A549 (cell line): ENCODE measurements at regions not wholly inside any gene's neighbourhood (a gene's known extent, or its start where the extent isn't known, plus 50 kb on each side); places are given as distances from the start of the nearest gene placed in this dataset.

Experiments used
- ATAC-seq, 2 experiments: fragments of 200-7000 bp in 1 of 2; fragments of >200 bp in 1 of 2; cut with Nextera tagmentation in 1 of 2; cut with Tn5 transposase in 1 of 2; 3 replicates each; pipeline versions ENCODE4 v1.8.0 to v1.9.1; 2018 to 2020; ENCODE audit warnings: mild to moderate bottlenecking in 1 of 2, moderate library complexity in 1 of 2
- CTCF ChIA-PET: fragments of 300-600 bp; sonication (Branson Sonifier 250); formaldehyde crosslinking; extraction: SDS; loops from one replicate; lab custom pipeline; 2021; ENCODE audit warnings: antibody characterized with exemption, inconsistent platforms; lab: Yijun Ruan, JAX
- POLR2A ChIA-PET: fragments of 350-600 bp; formaldehyde crosslinking; extraction: SDS; loops from one replicate; lab custom pipeline; 2021; ENCODE audit warnings: antibody characterized with exemption, inconsistent platforms; lab: Yijun Ruan, JAX
- DNase-seq, 2 experiments: peaks; one replicate each; pipeline versions ENCODE4 v3.0.0 to v3.0.0-alpha.2; 2011 to 2016; ENCODE audit warnings: low read depth in 1 of 2, low spot score in 1 of 2
- FAIRE-seq: peaks from 2 replicates; lab custom pipeline; 2011; peaks lifted over from hg19 to GRCh38; lab: Jason Lieb, UNC
- H3K27ac ChIP-seq, 2 experiments: fragments of >200 bp; sonication (Bioruptor Twin); formaldehyde crosslinking; 3 replicates each; pipeline ENCODE4 v1.5.1; 2016 to 2017
- H3K4me1 ChIP-seq: fragments of >200 bp; sonication (Bioruptor Twin); formaldehyde crosslinking; 3 replicates; pipeline ENCODE4 v1.6.1; 2016
- H3K4me2 ChIP-seq: fragments of >200 bp; sonication (Bioruptor Twin); formaldehyde crosslinking; 3 replicates; pipeline ENCODE4 v1.6.1; 2016
- H3K4me3 ChIP-seq: fragments of >200 bp; sonication (Bioruptor Twin); formaldehyde crosslinking; 3 replicates; pipeline ENCODE4 v1.5.1; 2016
- H3K9me3 ChIP-seq: fragments of >200 bp; sonication (Bioruptor Twin); formaldehyde crosslinking; 3 replicates; pipeline ENCODE4 v1.6.1; 2016
- CBX8 ChIP-seq: fragments of 200-600 bp; sonication (generic); IDR thresholded peaks from 2 replicates; pipeline ENCODE4 v1.6.1; 2016
- CHD2 ChIP-seq: fragments of 150-350 bp; IDR thresholded peaks from 2 replicates; pipeline ENCODE4 v1.6.1; 2014; ENCODE audit warnings: low read length; ENCODE audit not compliant: partially characterized antibody
- CHD4 ChIP-seq: fragments of 200-600 bp; sonication (generic); IDR thresholded peaks from 2 replicates; pipeline ENCODE4 v1.6.1; 2016; ENCODE audit warnings: antibody characterized with exemption, mild to moderate bottlenecking, borderline replicate concordance
- EHF ChIP-seq: fragments of 250-450 bp; sonication (Bioruptor Pico); IDR thresholded peaks from 2 replicates; pipeline ENCODE4 v1.5.0; 2020; ENCODE audit warnings: mild to moderate bottlenecking
- EP300 ChIP-seq, 2 experiments: fragments of >200 bp; sonication (Bioruptor Twin); formaldehyde crosslinking; IDR thresholded peaks; 2 replicates in 1 of 2; 3 replicates in 1 of 2; pipeline ENCODE4 v1.6.1; 2016 to 2017
- ESRRA ChIP-seq: fragments of 150-350 bp; IDR thresholded peaks from 2 replicates; pipeline ENCODE4 v1.6.1; 2014; ENCODE audit warnings: mild to moderate bottlenecking, low read length, borderline replicate concordance
- FOXS1 ChIP-seq: fragments of 250-450 bp; sonication (Bioruptor Pico); IDR thresholded peaks from 2 replicates; pipeline ENCODE4 v1.5.0; 2020; ENCODE audit warnings: mild to moderate bottlenecking, moderate library complexity
- HDAC2 ChIP-seq: fragments of 200-600 bp; sonication (generic); IDR thresholded peaks from 2 replicates; pipeline ENCODE4 v1.6.1; 2016
- HEYL ChIP-seq: fragments of 250-450 bp; sonication (Bioruptor Pico); IDR thresholded peaks from 2 replicates; pipeline ENCODE4 v1.8.0; 2021; ENCODE audit warnings: mild to moderate bottlenecking, moderate library complexity
- HOXB5 ChIP-seq: fragments of 250-450 bp; sonication (Bioruptor Pico); IDR thresholded peaks from 2 replicates; pipeline ENCODE4 v1.5.0; 2020; ENCODE audit warnings: mild to moderate bottlenecking, moderate library complexity
- JUNB ChIP-seq: fragments of >200 bp; sonication (Bioruptor Twin); formaldehyde crosslinking; IDR thresholded peaks from 2 replicates; pipeline ENCODE4 v1.6.1; 2016
- MYC ChIP-seq: IDR thresholded peaks from 2 replicates; pipeline ENCODE4 v1.6.1; 2012; ENCODE audit warnings: mild to moderate bottlenecking, inconsistent platforms, low read length, improper control_type of control experiment, borderline replicate concordance
- NFE2L2 ChIP-seq: fragments of 150-350 bp; conservative IDR thresholded peaks from 2 replicates; pipeline ENCODE4 v1.6.1; 2014; ENCODE audit warnings: low read length
- NPAS2 ChIP-seq: fragments of 250-450 bp; sonication (Bioruptor Pico); IDR thresholded peaks from 2 replicates; pipeline ENCODE4 v1.8.0; 2022; ENCODE audit warnings: mild to moderate bottlenecking, moderate library complexity, borderline replicate concordance
- NR3C1 ChIP-seq: fragments of >200 bp; sonication (Bioruptor Twin); formaldehyde crosslinking; IDR thresholded peaks from 3 replicates; pipeline ENCODE4 v1.6.1; 2017
- RAD21 ChIP-seq, 2 experiments: fragments of >200 bp in 1 of 2; sonication (Bioruptor Twin) in 1 of 2; formaldehyde crosslinking in 1 of 2; IDR thresholded peaks in 1 of 2; conservative IDR thresholded peaks in 1 of 2; 2 replicates in 1 of 2; 3 replicates in 1 of 2; pipeline ENCODE4 v1.6.1; 2012 to 2018; ENCODE audit warnings: inconsistent platforms in 1 of 2
- RARB ChIP-seq: fragments of 250-450 bp; sonication (Bioruptor Pico); IDR thresholded peaks from 2 replicates; pipeline ENCODE4 v1.8.0; 2021; ENCODE audit warnings: mild to moderate bottlenecking, moderate library complexity
- TFCP2L1 ChIP-seq: fragments of 250-450 bp; sonication (Bioruptor Pico); IDR thresholded peaks from 2 replicates; pipeline ENCODE4 v1.5.0; 2021; ENCODE audit warnings: mild to moderate bottlenecking
- ZSCAN20 ChIP-seq: fragments of 250-450 bp; sonication (Bioruptor Pico); IDR thresholded peaks from 2 replicates; pipeline ENCODE4 v1.8.0; 2022; ENCODE audit warnings: mild to moderate bottlenecking, moderate library complexity
- WGBS: methylation state at CpG from one replicate; pipeline ENCODE4 v1.1.6; 2017; ENCODE audit errors: missing lambda C conversion rate; 5-methylcytosine and 5-hydroxymethylcytosine counted together
- TF ChIP-seq, protein P1 (sequence below): fragments of >200 bp; sonication (Bioruptor Twin); formaldehyde crosslinking; IDR thresholded peaks from 3 replicates; pipeline ENCODE4 v1.5.1; 2016
- TF ChIP-seq, protein P2 (sequence below): fragments of 150-350 bp; IDR thresholded peaks from 2 replicates; pipeline ENCODE4 v1.6.1; 2014; ENCODE audit warnings: low read depth, mild to moderate bottlenecking, low read length
- TF ChIP-seq, protein P3 (sequence below): IDR thresholded peaks from 2 replicates; pipeline ENCODE4 v1.6.1; 2012; ENCODE audit warnings: low read depth, borderline replicate concordance
- TF ChIP-seq, protein P4 (sequence below): IDR thresholded peaks from 2 replicates; pipeline ENCODE4 v1.6.1; 2012
- TF ChIP-seq, protein P5 (sequence below): fragments of >200 bp; sonication (Bioruptor Twin); formaldehyde crosslinking; IDR thresholded peaks from 3 replicates; pipeline ENCODE4 v1.6.1; 2016
- TF ChIP-seq, protein P6 (sequence below): fragments of 250-450 bp; sonication (Bioruptor Pico); IDR thresholded peaks from 2 replicates; pipeline ENCODE4 v1.5.0; 2020; ENCODE audit warnings: low read depth, mild to moderate bottlenecking, moderate library complexity
- TF ChIP-seq, protein P7 (sequence below): fragments of 250-450 bp; sonication (Bioruptor Pico); IDR thresholded peaks from 2 replicates; pipeline ENCODE4 v1.5.0; 2021; ENCODE audit warnings: mild to moderate bottlenecking, moderate library complexity, borderline replicate concordance

DNA sequence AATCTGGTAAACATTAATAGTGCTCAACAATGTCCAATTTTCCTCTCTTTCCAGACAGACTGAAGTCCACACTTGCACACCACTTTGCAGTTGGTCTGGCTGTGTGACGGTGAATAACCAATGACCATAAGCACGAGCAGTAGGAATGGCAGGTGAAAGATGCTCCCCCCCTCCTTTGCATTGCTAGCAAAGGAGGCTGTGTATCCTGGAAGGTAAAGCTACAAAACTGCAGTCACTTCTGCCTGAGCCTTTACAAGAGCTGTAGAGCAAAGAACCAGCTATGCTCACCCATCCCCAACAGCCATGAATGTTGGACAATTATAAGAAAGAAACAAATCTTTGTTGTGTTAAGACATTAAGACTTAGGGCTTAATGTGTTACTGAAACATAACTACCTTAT is 178.0 kb downstream of the IPMK start:
- FAIRE-seq (no peak), DNase-seq (no peak), ATAC-seq (no peak)
- Histone ChIP-seq H3K27ac (no peak overlapping the region), H3K4me1 (no peaks in the 10 kb centered on the region), H3K4me2 (no peak overlapping the region), H3K4me3 (no peak overlapping the region), H3K9me3 (no peaks in the 10 kb centered on the region)
- 25% methylated on average over 2 of the region's 2 CpGs for WGBS
- POLR2A ChIA-PET, result no interaction called here
- CTCF ChIA-PET, result no interaction called here
- no peak for TF ChIP-seq NPAS2 (CRISPR knock-in tag)
- TF ChIP-seq FOXS1 (CRISPR knock-in tag), result no peak
- TF ChIP-seq EHF, result no peak
- no peak for TF ChIP-seq ZSCAN20 (CRISPR knock-in tag)
- TF ChIP-seq, protein P1, sequence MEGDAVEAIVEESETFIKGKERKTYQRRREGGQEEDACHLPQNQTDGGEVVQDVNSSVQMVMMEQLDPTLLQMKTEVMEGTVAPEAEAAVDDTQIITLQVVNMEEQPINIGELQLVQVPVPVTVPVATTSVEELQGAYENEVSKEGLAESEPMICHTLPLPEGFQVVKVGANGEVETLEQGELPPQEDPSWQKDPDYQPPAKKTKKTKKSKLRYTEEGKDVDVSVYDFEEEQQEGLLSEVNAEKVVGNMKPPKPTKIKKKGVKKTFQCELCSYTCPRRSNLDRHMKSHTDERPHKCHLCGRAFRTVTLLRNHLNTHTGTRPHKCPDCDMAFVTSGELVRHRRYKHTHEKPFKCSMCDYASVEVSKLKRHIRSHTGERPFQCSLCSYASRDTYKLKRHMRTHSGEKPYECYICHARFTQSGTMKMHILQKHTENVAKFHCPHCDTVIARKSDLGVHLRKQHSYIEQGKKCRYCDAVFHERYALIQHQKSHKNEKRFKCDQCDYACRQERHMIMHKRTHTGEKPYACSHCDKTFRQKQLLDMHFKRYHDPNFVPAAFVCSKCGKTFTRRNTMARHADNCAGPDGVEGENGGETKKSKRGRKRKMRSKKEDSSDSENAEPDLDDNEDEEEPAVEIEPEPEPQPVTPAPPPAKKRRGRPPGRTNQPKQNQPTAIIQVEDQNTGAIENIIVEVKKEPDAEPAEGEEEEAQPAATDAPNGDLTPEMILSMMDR, result no peak
- TF ChIP-seq HDAC2, result no peak
- no peak for TF ChIP-seq EP300 (IDR thresholded peaks at IDR 0.05)
- TF ChIP-seq RARB, result no peak
- TF ChIP-seq, protein P2, sequence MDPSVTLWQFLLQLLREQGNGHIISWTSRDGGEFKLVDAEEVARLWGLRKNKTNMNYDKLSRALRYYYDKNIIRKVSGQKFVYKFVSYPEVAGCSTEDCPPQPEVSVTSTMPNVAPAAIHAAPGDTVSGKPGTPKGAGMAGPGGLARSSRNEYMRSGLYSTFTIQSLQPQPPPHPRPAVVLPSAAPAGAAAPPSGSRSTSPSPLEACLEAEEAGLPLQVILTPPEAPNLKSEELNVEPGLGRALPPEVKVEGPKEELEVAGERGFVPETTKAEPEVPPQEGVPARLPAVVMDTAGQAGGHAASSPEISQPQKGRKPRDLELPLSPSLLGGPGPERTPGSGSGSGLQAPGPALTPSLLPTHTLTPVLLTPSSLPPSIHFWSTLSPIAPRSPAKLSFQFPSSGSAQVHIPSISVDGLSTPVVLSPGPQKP, result no peak
- TF ChIP-seq JUNB, result no peak
- TF ChIP-seq NFE2L2, result no peak
- TF ChIP-seq, protein P3, sequence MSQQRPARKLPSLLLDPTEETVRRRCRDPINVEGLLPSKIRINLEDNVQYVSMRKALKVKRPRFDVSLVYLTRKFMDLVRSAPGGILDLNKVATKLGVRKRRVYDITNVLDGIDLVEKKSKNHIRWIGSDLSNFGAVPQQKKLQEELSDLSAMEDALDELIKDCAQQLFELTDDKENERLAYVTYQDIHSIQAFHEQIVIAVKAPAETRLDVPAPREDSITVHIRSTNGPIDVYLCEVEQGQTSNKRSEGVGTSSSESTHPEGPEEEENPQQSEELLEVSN, result no peak
- no peak for TF ChIP-seq MYC
- TF ChIP-seq, protein P4, sequence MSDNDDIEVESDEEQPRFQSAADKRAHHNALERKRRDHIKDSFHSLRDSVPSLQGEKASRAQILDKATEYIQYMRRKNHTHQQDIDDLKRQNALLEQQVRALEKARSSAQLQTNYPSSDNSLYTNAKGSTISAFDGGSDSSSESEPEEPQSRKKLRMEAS, result no peak
- TF ChIP-seq, protein P5, sequence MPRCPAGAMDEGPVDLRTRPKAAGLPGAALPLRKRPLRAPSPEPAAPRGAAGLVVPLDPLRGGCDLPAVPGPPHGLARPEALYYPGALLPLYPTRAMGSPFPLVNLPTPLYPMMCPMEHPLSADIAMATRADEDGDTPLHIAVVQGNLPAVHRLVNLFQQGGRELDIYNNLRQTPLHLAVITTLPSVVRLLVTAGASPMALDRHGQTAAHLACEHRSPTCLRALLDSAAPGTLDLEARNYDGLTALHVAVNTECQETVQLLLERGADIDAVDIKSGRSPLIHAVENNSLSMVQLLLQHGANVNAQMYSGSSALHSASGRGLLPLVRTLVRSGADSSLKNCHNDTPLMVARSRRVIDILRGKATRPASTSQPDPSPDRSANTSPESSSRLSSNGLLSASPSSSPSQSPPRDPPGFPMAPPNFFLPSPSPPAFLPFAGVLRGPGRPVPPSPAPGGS, result no peak
- TF ChIP-seq CHD4, result no peak
- TF ChIP-seq TFCP2L1 (CRISPR knock-in tag), result no peak
- TF ChIP-seq NR3C1, result no peak
- TF ChIP-seq, protein P6, sequence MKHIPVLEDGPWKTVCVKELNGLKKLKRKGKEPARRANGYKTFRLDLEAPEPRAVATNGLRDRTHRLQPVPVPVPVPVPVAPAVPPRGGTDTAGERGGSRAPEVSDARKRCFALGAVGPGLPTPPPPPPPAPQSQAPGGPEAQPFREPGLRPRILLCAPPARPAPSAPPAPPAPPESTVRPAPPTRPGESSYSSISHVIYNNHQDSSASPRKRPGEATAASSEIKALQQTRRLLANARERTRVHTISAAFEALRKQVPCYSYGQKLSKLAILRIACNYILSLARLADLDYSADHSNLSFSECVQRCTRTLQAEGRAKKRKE (CRISPR knock-in tag), result no peak
- TF ChIP-seq HEYL (CRISPR knock-in tag), result no peak

DNA sequence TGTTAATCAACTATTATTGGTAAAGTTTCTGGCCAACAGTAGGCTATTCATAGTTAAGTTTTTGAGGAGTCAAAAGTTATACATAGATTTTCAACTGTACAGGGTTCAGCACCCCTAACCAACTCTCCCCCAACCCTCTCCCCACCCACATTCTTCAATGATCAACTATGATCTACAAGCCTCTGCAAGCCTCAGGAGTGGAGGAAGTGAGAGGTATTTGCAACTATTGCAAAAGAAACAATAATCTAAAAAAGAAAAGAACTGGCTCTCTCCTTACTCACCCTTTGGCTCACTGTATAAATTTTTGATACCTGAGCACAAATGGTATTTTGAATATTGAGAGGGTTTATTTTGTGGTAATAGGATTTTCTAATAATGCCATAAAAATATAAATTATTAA is 179.8 kb downstream of the IPMK start:
- ChIA-PET POLR2A (no interaction called here), CTCF (no interaction called here)
- ATAC-seq, result no peak
- Histone ChIP-seq H3K4me3 (no peak overlapping the region), H3K9me3 (no peaks in the 10 kb centered on the region), H3K4me2 (no peak overlapping the region), H3K4me1 (no peaks in the 10 kb centered on the region)
- TF ChIP-seq RARB (no peak), ESRRA (no peak), EHF (no peak), HEYL (CRISPR knock-in tag) (no peak), CHD2 (no peak), HOXB5 (CRISPR knock-in tag) (no peak), TFCP2L1 (CRISPR knock-in tag) (no peak), EP300 (IDR thresholded peaks at IDR 0.05) (no peak), NPAS2 (CRISPR knock-in tag) (no peak), CBX8 (no peak), RAD21 (conservative IDR thresholded peaks at IDR 0.05 in 1 of 2, IDR thresholded peaks at IDR 0.05 in 1 of 2) (no peak)
- TF ChIP-seq, protein P1, result no peak
- TF ChIP-seq, protein P4, result no peak
- TF ChIP-seq, protein P3, result no peak
- TF ChIP-seq, protein P7, sequence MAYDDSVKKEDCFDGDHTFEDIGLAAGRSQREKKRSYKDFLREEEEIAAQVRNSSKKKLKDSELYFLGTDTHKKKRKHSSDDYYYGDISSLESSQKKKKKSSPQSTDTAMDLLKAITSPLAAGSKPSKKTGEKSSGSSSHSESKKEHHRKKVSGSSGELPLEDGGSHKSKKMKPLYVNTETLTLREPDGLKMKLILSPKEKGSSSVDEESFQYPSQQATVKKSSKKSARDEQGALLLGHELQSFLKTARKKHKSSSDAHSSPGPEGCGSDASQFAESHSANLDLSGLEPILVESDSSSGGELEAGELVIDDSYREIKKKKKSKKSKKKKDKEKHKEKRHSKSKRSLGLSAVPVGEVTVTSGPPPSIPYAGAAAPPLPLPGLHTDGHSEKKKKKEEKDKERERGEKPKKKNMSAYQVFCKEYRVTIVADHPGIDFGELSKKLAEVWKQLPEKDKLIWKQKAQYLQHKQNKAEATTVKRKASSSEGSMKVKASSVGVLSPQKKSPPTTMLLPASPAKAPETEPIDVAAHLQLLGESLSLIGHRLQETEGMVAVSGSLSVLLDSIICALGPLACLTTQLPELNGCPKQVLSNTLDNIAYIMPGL, result no peak
- TF ChIP-seq, all 56 proteins: peak for 0
- FAIRE-seq, result no peak
- DNase-seq, result no peak
- no peak overlapping the region for H3K27ac ChIP-seq
